T-cell (primary cell): ENCODE measurements at regions not wholly inside any gene's neighbourhood (a gene's known extent, or its start where the extent isn't known, plus 50 kb on each side); places are given as distances from the start of the nearest gene placed in this dataset.

Experiments
- ATAC-seq, 4 experiments: fragments of 200-7000 bp in 3 of 4; fragments of 150-1000 bp in 1 of 4; cut with Tn5 transposase; replicated peaks in 1 of 4; 1 replicate in 3 of 4; 2 replicates in 1 of 4; pipeline ENCODE4 v1.10.0; 2021; ENCODE audit warnings: moderate library complexity in 3 of 4, mild to moderate bottlenecking in 2 of 4, moderate number of reproducible peaks in 1 of 4
- CTCF ChIA-PET, 2 donors: fragments of 300-600 bp; sonication (Branson Sonifier 250); formaldehyde crosslinking; loops; one replicate each; lab custom pipeline; 2022; ENCODE audit warnings: antibody characterized with exemption in 2 of 2; lab: Charles Lee
- POLR2A ChIA-PET, 2 donors: fragments of 300-600 bp; sonication (Branson Sonifier 250); formaldehyde crosslinking; loops; one replicate each; lab custom pipeline; 2022; ENCODE audit warnings: antibody characterized with exemption in 2 of 2; lab: Charles Lee
- DNase-seq, 35 experiments: peaks; one replicate each; pipeline versions ENCODE4 v3.0.0 to v3.0.0-alpha.2; 2013 to 2023
- H3K27ac ChIP-seq: one replicate; pipeline ENCODE4 v1.5.1; 2013; ENCODE audit warnings: low read length
- H3K27me3 ChIP-seq, 2 experiments: replicated peaks in 1 of 2; 1 replicate in 1 of 2; 2 replicates in 1 of 2; pipeline versions ENCODE4 v1.6.1 to v1.7.0; 2013; ENCODE audit warnings: low read length in 1 of 2, mixed read lengths in 1 of 2; ENCODE audit not compliant: control insufficient read depth in 2 of 2, insufficient read depth in 2 of 2; ENCODE audit errors: extremely low read depth in 1 of 2
- H3K36me3 ChIP-seq, 2 donors: 1 replicate in 1 of 2; 2 replicates in 1 of 2; pipeline versions ENCODE4 v1.6.1 to v1.7.0; 2013; ENCODE audit warnings: low read length in 1 of 2; ENCODE audit not compliant: control insufficient read depth in 2 of 2, insufficient read depth in 1 of 2; ENCODE audit errors: extremely low read depth in 1 of 2
- H3K4me1 ChIP-seq, 2 experiments: 1 replicate in 1 of 2; 2 replicates in 1 of 2; pipeline versions ENCODE4 v1.6.1 to v1.7.0; 2013; ENCODE audit warnings: low read length in 2 of 2, mixed read lengths in 1 of 2; ENCODE audit not compliant: insufficient read depth in 2 of 2, control insufficient read depth in 1 of 2; ENCODE audit errors: extremely low read depth in 1 of 2
- H3K4me3 ChIP-seq, 2 donors: 1 replicate in 1 of 2; 2 replicates in 1 of 2; pipeline versions ENCODE4 v1.5.1 to v1.7.0; 2013; ENCODE audit warnings: mild to moderate bottlenecking in 2 of 2, low read length in 1 of 2, moderate library complexity in 1 of 2; ENCODE audit not compliant: control insufficient read depth in 1 of 2; ENCODE audit errors: extremely low read depth in 1 of 2
- H3K9me3 ChIP-seq: 2 replicates; pipeline ENCODE4 v1.7.0; 2013
- H3K27ac Mint-ChIP-seq, 2 donors: one replicate each; pipeline ENCODE4 v1.8.0; 2020 to 2021; ENCODE audit warnings: mild to moderate bottlenecking in 2 of 2, mixed read lengths in 2 of 2
- H3K27me3 Mint-ChIP-seq, 2 donors: one replicate each; pipeline ENCODE4 v1.8.0; 2021 to 2022; ENCODE audit warnings: mixed read lengths in 2 of 2
- H3K36me3 Mint-ChIP-seq: one replicate; pipeline ENCODE4 v1.8.0; 2021; ENCODE audit warnings: mixed read lengths
- H3K4me1 Mint-ChIP-seq, 3 donors: one replicate each; pipeline ENCODE4 v1.8.0; 2020 to 2022; ENCODE audit warnings: mixed read lengths in 3 of 3, mild to moderate bottlenecking in 1 of 3
- H3K4me3 Mint-ChIP-seq, 3 donors: one replicate each; pipeline ENCODE4 v1.8.0; 2020 to 2022; ENCODE audit warnings: mild to moderate bottlenecking in 3 of 3, mixed read lengths in 3 of 3, moderate library complexity in 3 of 3
- H3K9me3 Mint-ChIP-seq, 3 donors: one replicate each; pipeline ENCODE4 v1.8.0; 2020 to 2022; ENCODE audit warnings: mixed read lengths in 3 of 3
- WGBS: methylation state at CpG from one replicate; pipeline ENCODE4 v1.1.5; 2013; ENCODE audit warnings: missing lambda C conversion rate; ENCODE audit not compliant: insufficient coverage; 5-methylcytosine and 5-hydroxymethylcytosine counted together

DNA sequence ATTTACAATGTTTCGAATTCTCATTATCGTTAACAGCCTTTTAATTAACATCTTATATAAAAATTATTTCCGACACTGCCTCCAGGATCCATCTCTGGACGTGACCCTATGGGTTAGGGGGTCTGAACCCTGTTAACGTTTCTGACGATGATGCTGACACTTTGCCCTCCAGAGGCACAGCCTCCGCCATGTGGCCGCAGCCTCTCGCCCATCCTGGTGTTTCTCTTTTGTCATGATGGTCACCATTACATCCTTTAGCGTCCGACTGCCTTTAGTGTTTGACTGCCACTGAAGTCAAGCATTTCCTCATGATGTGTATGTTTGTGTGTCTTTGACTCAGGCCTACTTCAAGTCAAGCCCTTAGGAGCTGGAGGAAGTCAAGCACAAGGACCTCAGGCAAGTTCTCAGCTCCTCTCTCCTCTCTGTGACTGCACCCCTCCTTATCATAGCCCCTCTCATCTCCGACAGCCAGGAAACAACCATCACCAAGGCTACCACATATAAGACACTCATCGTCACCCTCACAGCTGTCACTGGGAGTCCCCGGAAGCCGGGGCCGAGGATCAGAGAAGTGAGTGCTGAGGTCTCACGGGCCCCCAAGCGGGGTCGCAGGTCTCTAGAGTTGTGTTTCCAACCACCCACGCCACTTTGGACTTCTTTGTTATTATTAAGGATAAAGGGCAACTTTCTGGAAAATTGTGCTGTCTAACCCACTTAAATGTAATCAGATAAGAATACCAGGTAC is 96.1 kb upstream of the PPP2R2D start:
- no peak for ATAC-seq

DNA sequence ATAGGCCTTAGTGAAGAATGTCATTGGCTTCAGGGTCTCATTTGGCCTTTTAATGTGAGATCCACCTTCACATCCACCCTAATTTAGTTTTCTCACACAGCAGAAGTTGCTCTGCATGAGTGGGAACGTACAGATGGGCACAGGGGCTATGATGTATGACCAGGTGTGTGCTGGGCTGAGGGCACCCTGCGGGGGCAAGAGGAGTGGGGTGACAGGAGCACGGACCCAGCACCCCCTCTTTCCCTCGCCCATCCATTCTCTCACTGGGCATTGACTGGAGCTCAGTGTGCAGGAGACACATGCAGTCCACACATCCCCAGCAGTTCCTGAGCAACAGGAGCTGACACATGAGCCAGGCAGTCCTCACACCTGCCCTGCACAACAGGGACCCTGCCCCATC is 95.1 kb upstream of the PPP2R2D start:
- Mint-ChIP-seq H3K4me1 (no peaks in the 10 kb centered on the region), H3K9me3 (peaks cover 0 to 2% (median 2%) of the 10 kb centered on the region in 3 donors), H3K4me3 (no peak overlapping the region), H3K27ac (no peak overlapping the region), H3K36me3 (no peaks in the 10 kb centered on the region), H3K27me3 (peaks cover 11 to 15% of the 10 kb centered on the region in 2 donors)
- Histone ChIP-seq H3K27ac (no peak overlapping the region), H3K4me1 (no peaks in the 10 kb centered on the region), H3K36me3 (no peaks in the 10 kb centered on the region), H3K9me3 (no peaks in the 10 kb centered on the region), H3K4me3 (no peak overlapping the region), H3K27me3 (peaks cover 0 to 14% of the 10 kb centered on the region in 2 experiments)
- CTCF ChIA-PET, result no interaction called here
- ATAC-seq (no peak), DNase-seq (no peak)
- no CpG with 5 or more reads among the region's 4 CpGs for WGBS
- POLR2A ChIA-PET, result no interaction called here

More for the DNA sequence above, 96.1 kb upstream of the PPP2R2D start:
- ChIA-PET CTCF (no interaction called here), POLR2A (no interaction called here)
- H3K9me3 Mint-ChIP-seq, result peaks cover 6 to 8% (median 8%) of the 10 kb centered on the region in 3 donors
- H3K36me3 Mint-ChIP-seq, result peaks cover 4% of the 10 kb centered on the region
- WGBS, result 80% methylated on average over 10 of the region's 20 CpGs
- H3K4me1 ChIP-seq, result no peaks in the 10 kb centered on the region
- no peak overlapping the region for H3K27ac Mint-ChIP-seq
- peaks cover 11 to 15% of the 10 kb centered on the region in 2 donors for H3K27me3 Mint-ChIP-seq
- peak in 1 of 35 experiments; percentile 16 for DNase-seq
- H3K4me3 ChIP-seq, result no peak overlapping the region
- no peaks in the 10 kb centered on the region for H3K4me1 Mint-ChIP-seq
- no peak overlapping the region for H3K27ac ChIP-seq
- peaks cover 0 to 11% of the 10 kb centered on the region in 2 experiments for H3K27me3 ChIP-seq
- H3K36me3 ChIP-seq, result no peaks in the 10 kb centered on the region
- no peaks in the 10 kb centered on the region for H3K9me3 ChIP-seq
- no peak overlapping the region for H3K4me3 Mint-ChIP-seq

DNA sequence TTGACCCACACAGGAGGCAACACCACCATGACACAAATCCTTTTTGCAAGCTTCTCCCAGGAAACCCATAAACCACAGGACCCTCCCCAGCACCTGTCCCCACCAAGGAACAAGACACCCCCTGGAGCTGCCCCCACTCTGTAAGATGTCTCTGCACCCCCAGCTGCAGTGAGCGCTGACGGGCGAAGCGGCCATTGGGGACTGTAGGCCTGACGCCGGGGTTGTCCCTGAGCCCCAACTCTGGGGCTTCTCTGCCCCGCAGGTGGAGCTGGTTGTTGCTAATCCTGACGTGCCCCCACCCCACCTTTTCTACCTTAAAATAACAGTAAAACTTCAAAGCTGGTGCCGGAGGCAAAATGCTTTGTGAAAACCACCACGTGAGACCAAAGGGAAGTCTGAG is 94.7 kb upstream of the PPP2R2D start:
- no peaks in the 10 kb centered on the region for H3K9me3 ChIP-seq
- Mint-ChIP-seq H3K9me3 (no peaks in the 10 kb centered on the region), H3K36me3 (no peaks in the 10 kb centered on the region), H3K27me3 (peaks cover 11 to 15% of the 10 kb centered on the region in 2 donors), H3K27ac (no peak overlapping the region), H3K4me1 (no peaks in the 10 kb centered on the region), H3K4me3 (no peak overlapping the region)
- ChIA-PET CTCF (no interaction called here), POLR2A (no interaction called here)
- no peaks in the 10 kb centered on the region for H3K36me3 ChIP-seq
- 91% methylated on average over 6 of the region's 10 CpGs for WGBS
- ATAC-seq (no peak), DNase-seq (no peak)
- no peaks in the 10 kb centered on the region for H3K4me1 ChIP-seq
- H3K4me3 ChIP-seq, result no peak overlapping the region
- peaks cover 0 to 19% of the 10 kb centered on the region in 2 experiments for H3K27me3 ChIP-seq
- H3K27ac ChIP-seq, result no peak overlapping the region

DNA sequence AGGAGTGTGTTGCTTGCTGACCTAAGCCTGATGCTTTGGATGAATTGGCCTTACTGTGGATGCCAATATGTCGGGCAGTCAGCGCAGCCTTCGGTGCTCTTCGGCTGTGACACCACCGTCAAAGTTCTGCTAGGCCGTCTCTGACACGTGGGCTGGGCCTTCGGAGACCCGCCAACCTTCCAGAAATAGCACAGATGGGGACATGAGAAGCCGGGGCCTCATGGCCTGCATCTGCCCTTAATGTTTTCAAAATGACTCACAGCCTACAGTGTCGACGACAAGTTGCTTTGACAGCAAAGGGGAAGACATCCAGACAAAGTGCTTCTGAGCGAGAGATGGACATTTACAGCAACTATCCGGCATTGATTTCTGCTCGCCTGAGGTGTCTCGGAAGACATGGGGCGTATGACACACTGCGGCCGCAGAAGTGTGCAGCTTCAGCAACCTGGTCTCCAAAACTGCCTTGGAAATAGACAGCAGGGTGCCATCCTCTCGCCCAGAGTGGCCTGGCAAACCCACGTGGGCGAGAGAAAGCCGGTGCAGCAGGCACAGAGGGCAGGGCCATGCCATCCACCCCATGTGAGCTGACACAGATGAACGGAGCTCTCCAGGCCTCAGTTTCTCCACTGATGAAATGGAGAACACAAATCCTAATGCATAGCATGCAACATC is 94.0 kb upstream of the PPP2R2D start:
- Histone ChIP-seq H3K4me1 (no peaks in the 10 kb centered on the region), H3K27ac (no peak overlapping the region), H3K27me3 (peaks cover 0 to 22% of the 10 kb centered on the region in 2 experiments), H3K36me3 (no peaks in the 10 kb centered on the region), H3K4me3 (no peak overlapping the region), H3K9me3 (no peaks in the 10 kb centered on the region)
- CTCF ChIA-PET, result no interaction called here
- DNase-seq (no peak), ATAC-seq (no peak)
- Mint-ChIP-seq H3K27ac (no peak overlapping the region), H3K4me1 (no peaks in the 10 kb centered on the region), H3K27me3 (peaks cover 11 to 15% of the 10 kb centered on the region in 2 donors), H3K9me3 (no peaks in the 10 kb centered on the region), H3K4me3 (no peak overlapping the region), H3K36me3 (no peaks in the 10 kb centered on the region)
- 78% methylated on average over 23 of the region's 24 CpGs for WGBS
- POLR2A ChIA-PET, result no interaction called here

DNA sequence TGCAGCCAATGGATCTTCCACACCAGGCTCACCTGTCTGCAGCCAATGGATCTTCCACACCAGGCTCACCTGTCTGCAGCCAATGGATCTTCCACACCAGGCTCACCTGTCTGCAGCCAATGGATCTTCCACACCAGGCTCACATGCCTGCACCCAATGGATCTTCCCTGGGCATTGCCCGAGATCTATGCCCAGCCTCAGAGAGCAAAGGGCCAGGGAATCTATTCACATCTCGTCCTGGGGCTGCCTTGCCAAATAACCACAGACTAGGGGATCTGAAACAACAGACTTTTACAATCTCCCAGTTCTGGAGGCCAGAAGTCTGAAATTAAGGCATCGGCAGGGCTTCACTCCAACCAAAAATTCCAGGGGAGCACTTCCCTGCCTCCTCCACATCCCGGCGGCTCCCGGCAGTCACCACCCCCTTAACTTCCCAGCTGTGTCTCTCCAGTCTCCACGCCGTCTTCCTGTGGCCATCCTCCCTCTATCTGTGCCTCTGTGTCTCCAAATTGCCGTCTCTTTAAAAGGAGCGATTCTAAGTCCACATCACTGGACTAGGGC is 92.4 kb upstream of the PPP2R2D start:
- Mint-ChIP-seq H3K36me3 (no peaks in the 10 kb centered on the region), H3K4me3 (no peak overlapping the region), H3K27ac (no peak overlapping the region), H3K4me1 (no peaks in the 10 kb centered on the region), H3K27me3 (peaks cover 15% of the 10 kb centered on the region in 2 donors), H3K9me3 (no peaks in the 10 kb centered on the region)
- no peak overlapping the region for H3K4me3 ChIP-seq
- H3K9me3 ChIP-seq, result no peaks in the 10 kb centered on the region
- H3K27ac ChIP-seq, result no peak overlapping the region
- ATAC-seq, result no peak
- no peaks in the 10 kb centered on the region for H3K36me3 ChIP-seq
- POLR2A ChIA-PET, result no interaction called here
- WGBS, result 70% methylated on average over 10 of the region's 10 CpGs
- peaks cover 0 to 21% of the 10 kb centered on the region in 2 experiments for H3K27me3 ChIP-seq
- H3K4me1 ChIP-seq, result no peaks in the 10 kb centered on the region
- CTCF ChIA-PET, result no interaction called here
- no peak for DNase-seq

DNA sequence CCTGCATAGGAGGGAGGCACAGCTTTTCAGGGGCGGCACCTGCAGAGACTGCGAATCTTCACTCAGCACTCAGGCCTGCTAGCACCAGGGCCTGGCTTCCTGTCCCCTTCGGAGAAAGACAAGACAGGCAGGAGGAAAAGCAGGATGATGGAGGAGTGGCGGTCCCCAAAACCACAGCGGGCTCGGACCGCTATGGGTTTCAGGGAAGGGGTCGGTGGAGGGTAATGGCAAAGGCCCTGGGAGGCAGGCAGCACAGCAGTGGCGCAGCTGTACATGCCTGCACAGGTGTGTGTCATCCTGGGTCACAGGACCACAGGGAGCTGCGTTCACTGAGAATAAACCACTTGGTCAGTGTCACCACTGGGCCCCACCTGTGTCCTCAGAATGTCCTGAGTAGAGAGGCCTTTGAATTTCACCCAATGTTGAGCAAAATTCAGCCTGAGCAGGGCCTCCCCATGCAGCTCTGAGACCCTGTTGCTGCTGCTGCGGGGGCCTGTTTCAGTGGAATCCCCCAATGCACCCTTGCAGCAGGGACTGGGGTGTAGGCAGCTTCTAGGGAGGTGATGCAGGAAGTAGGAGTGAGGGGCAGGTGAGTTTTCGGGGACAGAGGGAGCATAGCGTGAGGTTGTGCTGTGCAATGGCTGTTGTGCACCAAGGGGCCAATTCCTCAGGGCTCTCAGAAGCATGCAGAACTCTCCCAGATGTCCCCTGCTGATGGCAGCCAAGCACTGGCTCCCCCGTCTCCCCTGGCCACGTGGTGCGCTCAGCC is 90.6 kb upstream of the PPP2R2D start:
- Mint-ChIP-seq H3K4me1 (no peaks in the 10 kb centered on the region), H3K36me3 (no peaks in the 10 kb centered on the region), H3K9me3 (no peaks in the 10 kb centered on the region), H3K27me3 (peaks cover 15 to 19% of the 10 kb centered on the region in 2 donors), H3K4me3 (no peak overlapping the region), H3K27ac (no peak overlapping the region)
- H3K4me3 ChIP-seq, result no peak overlapping the region
- ATAC-seq (no peak), DNase-seq (peak in 1 of 35 experiments; percentile 4)
- H3K27me3 ChIP-seq, result peaks cover 0 to 26% of the 10 kb centered on the region in 2 experiments
- WGBS, result 77% methylated on average over 15 of the region's 16 CpGs
- no peaks in the 10 kb centered on the region for H3K4me1 ChIP-seq
- H3K9me3 ChIP-seq, result no peaks in the 10 kb centered on the region
- CTCF ChIA-PET, result no interaction called here
- H3K36me3 ChIP-seq, result no peaks in the 10 kb centered on the region
- no peak overlapping the region for H3K27ac ChIP-seq
- POLR2A ChIA-PET, result no interaction called here
